DND-41 (cell line): ENCODE measurements at regions not wholly inside any gene's neighbourhood (a gene's known extent, or its start where the extent isn't known, plus 50 kb on each side); places are given as distances from the start of the nearest gene placed in this dataset.

Source experiments
- CTCF ChIP-seq: IDR thresholded peaks from 2 replicates; pipeline ENCODE4 v1.5.1; 2012; ENCODE audit warnings: borderline replicate concordance, low read length, moderate library complexity, mild to moderate bottlenecking; ENCODE audit not compliant: poor library complexity, severe bottlenecking; ENCODE audit errors: extremely low read depth
- EZH2 ChIP-seq: IDR thresholded peaks from 3 replicates; pipeline ENCODE4 v1.6.1; 2012; ENCODE audit warnings: borderline replicate concordance, low read depth, mild to moderate bottlenecking, moderate library complexity, low read length, inconsistent platforms; ENCODE audit not compliant: severe bottlenecking

GRCh38 chr18:67007085-67007484 is 403.2 kb upstream of the CDH19 start:
- TF ChIP-seq CTCF: no peak
- no peak for TF ChIP-seq EZH2
